GM04503 (cell line): ENCODE measurements at regions not wholly inside any gene's neighbourhood (a gene's known extent, or its start where the extent isn't known, plus 50 kb on each side); places are given as distances from the start of the nearest gene placed in this dataset.

ENCODE experiments used
- DNase-seq: peaks from one replicate; pipeline ENCODE4 v3.0.0-alpha.2; 2012; ENCODE audit warnings: low read depth

DNA sequence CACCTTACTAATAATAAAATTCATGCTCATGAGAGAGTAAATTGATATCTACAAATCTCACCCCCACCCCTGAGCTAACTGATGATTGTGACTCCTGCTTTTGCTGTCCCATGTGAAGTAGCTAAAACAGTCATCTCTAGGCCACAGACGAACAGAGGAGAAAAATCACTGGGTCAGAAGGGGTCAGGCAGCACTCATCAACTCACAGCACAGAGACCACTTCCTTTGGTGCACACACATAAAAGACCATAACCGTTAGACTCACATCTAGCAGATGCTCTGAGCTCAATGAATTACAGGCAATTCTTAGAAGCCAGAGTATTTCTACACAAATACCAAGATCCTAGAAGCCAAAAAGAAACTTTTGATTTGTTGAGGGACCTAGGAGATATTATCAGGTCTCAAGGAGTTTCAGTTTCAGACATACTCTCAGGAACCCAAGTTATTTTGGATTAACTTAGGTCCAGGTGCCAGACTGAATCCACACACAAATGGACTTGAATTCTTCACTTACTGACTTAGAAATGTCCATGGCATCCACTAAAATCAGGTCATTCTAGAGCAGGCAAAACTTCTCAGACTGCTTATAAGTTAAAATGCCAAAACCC, 65.0 kb upstream of the TES start:
- DNase-seq: no peak

DNA sequence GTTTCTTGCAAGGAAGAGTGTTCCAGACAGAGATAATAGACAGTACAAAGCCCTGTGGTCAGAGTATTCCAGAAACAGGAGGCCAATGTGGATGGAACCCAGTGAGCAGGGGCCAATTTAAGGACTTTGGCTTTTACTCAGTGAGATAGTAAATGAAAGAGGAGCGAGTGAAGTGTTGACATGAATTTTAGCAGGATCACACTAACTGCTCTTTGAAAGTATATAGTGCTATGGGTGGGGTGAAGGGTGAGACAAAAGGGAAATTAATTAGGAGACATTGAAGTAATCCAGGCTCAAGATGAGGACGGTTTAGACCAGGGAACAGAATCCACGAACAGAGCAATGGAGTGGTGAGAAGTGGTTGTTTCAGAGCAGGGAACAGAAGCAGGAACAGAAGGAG, 62.2 kb upstream of the TES start:
- DNase-seq: no peak

DNA sequence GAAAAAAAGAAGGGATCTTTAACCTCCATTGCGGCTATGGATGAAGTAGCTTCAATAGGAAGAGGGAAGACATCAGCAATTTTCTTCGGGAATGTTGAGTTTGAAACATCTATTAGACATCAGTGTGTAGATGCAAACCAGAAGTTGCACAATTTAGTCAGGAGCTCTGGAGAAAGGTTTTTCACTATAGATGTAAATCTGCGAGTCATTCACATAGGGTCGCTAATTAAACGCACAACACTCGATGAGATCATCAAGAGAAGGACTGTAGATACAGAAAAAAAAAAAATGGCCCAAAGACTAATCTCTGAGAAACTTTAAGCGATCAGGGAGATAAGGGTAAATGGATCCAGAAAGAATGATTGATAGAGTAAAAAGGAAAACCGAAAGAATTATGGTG, 61.7 kb upstream of the TES start:
- no peak for DNase-seq

DNA sequence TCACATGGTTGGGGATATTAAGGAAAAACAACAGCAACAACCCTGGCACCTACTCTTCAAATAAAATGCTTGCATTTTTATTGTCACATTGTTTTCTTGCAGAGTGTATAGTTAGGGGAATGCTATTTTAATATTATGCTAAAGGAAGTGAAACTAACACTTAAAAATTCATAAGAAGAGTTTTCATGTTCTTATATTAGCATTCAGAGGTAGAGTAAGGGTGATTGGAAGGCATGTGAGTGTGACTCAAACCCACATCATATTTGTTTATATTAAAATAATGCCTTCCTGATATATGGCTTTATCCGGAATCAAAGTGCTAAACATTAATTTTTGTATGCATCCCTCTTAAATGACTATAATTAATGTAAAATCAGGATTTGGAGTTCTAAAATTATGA, 59.8 kb upstream of the TES start:
- no peak for DNase-seq

DNA sequence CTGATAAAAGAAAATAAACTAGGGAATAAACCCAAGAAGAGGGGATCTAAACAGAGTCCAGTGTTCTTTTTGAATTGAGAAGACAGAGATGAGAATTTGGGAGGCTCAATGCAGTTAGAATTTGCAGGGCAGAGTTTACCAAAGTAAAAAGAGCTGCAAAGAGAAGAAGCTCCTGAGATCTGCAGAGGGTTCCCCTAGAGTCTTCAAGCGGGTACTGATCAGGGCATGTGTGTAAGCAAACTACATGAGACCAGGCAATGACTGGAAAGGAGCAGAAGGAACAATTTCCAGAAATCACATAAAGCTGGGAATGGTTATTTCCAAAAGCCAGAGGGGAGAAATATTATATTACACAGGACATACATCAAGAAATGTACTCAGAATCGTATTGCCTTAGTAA, 58.1 kb upstream of the TES start:
- DNase-seq: no peak

DNA sequence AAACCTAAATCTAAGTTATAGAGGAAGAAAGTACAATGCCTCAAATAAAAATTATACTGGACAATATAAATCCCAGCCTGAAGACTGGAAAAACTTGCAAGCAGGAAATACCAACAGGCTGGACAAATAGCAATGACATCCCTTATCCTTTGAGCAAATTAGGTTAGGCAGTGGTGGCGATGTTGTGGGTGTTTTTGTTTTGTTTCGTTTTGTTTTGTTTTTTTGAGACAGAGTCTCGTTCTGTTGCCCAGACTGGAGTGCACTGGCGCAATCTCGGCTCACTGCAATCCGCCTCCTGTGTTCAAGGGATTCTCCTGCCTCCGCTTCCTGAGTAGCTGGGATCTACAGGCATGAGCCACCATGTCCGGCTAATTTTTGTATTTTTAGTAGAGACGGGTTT, 57.3 kb upstream of the TES start:
- DNase-seq: no peak

DNA sequence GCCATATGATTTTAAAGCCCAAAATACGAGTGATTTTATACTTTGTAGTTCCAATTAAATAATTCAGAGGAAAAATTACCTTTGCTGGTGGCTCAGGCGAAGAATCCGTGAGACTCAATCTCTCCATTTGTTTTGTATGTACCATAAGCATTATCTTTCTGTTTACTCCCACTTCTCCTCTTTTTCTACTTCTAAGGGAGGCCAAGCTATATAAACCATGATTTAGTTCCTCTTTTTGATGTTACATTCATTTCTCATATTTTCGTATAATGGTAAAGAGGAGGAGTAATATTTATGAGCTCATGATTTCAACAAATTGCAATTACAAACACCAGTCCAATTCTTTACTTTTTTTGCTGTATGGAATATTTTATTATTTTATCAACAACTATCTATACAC, 50.6 kb upstream of the TES start:
- no peak for DNase-seq
